ENCODE measurements at regions not wholly inside any gene's neighbourhood (a gene's known extent, or its start where the extent isn't known, plus 50 kb on each side); places are given as distances from the start of the nearest gene placed in this dataset.

DNA sequence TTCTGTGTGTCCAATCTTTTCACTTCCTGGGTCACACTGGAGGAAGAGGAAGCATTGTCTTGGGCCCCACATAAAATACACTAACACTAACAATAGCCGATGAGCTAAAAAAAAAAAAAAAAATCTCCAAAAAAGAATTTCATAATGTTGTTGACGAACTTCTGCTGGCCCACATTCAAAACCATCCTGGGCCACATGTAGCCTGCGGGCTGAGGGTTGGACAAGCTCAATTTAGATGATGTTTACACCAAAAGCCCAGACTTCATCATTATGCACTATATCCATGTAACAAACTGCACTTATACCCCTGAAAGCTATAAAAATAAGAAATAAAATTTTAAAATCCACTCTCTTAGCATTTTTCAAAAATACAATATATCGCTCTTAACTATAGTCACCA, 187.8 kb upstream of the PTBP2 start:
- no peak for DNase-seq
- no peaks in the 10 kb centered on the region for H3K36me3 ChIP-seq (ENCODE audit: low read depth)
- 60 to 74% methylated on average over 4 of the region's 4 CpGs for WGBS, 2 experiments (ENCODE audit: low coverage in 1 of 2, low lambda C conversion rate in 2 of 2, missing lambda C conversion rate in 2 of 2)
- no peak overlapping the region for H3K27ac ChIP-seq
- H4K20me1 ChIP-seq (ENCODE audit: insufficient read depth), result no peaks in the 10 kb centered on the region
- H3F3A ChIP-seq (ENCODE audit: insufficient read depth), result peaks cover 15% of the 10 kb centered on the region
- no peaks in the 10 kb centered on the region for H3K79me2 ChIP-seq (ENCODE audit: insufficient read depth)
- peaks cover 12% of the 10 kb centered on the region for H3K4me1 ChIP-seq (ENCODE audit: insufficient read depth)
- H3K9me2 ChIP-seq (ENCODE audit: insufficient read depth), result no peaks in the 10 kb centered on the region
- no peak for TF ChIP-seq EZH2 (IDR thresholded peaks at IDR 0.05; ENCODE audit: insufficient read depth, poor library complexity, severe bottlenecking)
- no peak for TF ChIP-seq EZH2phosphoT487 (IDR thresholded peaks at IDR 0.05; ENCODE audit: insufficient read depth, low read depth)
- in situ Hi-C loops (cut with MboI), result no loop called here
- H2AFZ ChIP-seq, result no peak overlapping the region
- H3K4me2 ChIP-seq (ENCODE audit: unreplicated experiment), result no peak overlapping the region
- no peaks in the 10 kb centered on the region for H3K9me3 ChIP-seq (ENCODE audit: low read depth)
- H3K27me3 ChIP-seq (replicated peaks; ENCODE audit: insufficient read depth), result no peaks in the 10 kb centered on the region
- H3K9ac ChIP-seq, result no peak overlapping the region
- no peak overlapping the region for H3K4me3 ChIP-seq

DNA sequence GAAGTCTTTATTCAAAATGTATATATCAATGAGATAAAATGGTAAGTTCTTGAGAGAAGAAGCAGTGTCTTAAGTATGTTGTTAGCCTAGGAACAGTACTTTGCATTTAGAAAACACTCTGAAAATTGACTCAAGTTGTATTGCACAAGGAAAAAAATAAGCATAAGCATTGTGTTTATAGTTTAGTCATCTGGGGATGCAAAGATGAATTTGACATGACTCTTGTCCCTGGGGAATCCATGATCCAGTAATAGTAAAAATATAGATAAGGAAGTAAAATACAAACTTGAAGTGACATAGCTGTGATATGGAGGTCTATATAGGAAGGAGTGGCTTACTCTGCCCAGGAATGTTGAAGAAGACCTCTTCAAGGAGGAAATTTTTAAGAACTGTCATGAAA, 185.0 kb upstream of the PTBP2 start:
- no peaks in the 10 kb centered on the region for H3K27me3 ChIP-seq (replicated peaks; ENCODE audit: insufficient read depth)
- H3K9ac ChIP-seq, result no peak overlapping the region
- H3K4me2 ChIP-seq (ENCODE audit: unreplicated experiment), result no peak overlapping the region
- peak; percentile 77 for DNase-seq
- no peaks in the 10 kb centered on the region for H3K9me3 ChIP-seq (ENCODE audit: low read depth)
- peaks cover 21% of the 10 kb centered on the region for H3K4me1 ChIP-seq (ENCODE audit: insufficient read depth)
- H3K9me2 ChIP-seq (ENCODE audit: insufficient read depth), result no peaks in the 10 kb centered on the region
- H3K27ac ChIP-seq, result no peak overlapping the region
- no peak overlapping the region for H2AFZ ChIP-seq
- H3K36me3 ChIP-seq (ENCODE audit: low read depth), result no peaks in the 10 kb centered on the region
- H4K20me1 ChIP-seq (ENCODE audit: insufficient read depth), result no peaks in the 10 kb centered on the region
- no peaks in the 10 kb centered on the region for H3K79me2 ChIP-seq (ENCODE audit: insufficient read depth)
- in situ Hi-C loops (cut with MboI), result no loop called here
- no peak overlapping the region for H3K4me3 ChIP-seq
- TF ChIP-seq EZH2 (IDR thresholded peaks at IDR 0.05; ENCODE audit: insufficient read depth, poor library complexity, severe bottlenecking), result no peak
- no peak for TF ChIP-seq EZH2phosphoT487 (IDR thresholded peaks at IDR 0.05; ENCODE audit: insufficient read depth, low read depth)
- H3F3A ChIP-seq (ENCODE audit: insufficient read depth), result peaks cover 24% of the 10 kb centered on the region

DNA sequence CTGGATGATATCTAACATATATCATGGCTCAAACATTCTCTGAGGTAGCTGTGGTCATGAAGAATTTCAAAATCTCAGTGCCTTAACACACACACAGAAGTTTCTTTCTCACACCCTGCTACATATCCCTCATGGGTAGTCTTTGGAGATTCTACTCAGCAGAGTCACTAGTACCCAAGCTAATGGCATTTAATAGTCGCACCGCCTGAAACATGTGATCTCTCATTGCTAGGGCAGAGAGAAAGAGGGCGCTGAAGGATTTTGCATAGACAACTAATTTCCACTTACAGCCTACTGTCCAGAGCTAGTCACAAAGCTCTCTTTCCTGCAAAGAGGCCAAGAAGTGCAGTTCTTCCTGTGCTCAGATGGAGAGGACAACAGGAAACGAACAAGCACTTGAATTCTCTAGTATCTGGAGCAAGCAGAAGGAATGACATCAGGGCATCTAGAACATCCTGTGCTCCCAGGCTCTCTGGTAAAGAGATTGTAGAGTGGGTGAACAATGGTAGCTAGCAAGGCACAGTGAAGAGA, 183.4 kb upstream of the PTBP2 start:
- Histone ChIP-seq H3K27ac (peak overlapping the region; percentile 89), H3K9me2 (ENCODE audit: insufficient read depth) (no peaks in the 10 kb centered on the region), H3K4me1 (ENCODE audit: insufficient read depth) (peaks cover 21% of the 10 kb centered on the region), H3K9me3 (ENCODE audit: low read depth) (no peaks in the 10 kb centered on the region), H3K27me3 (replicated peaks; ENCODE audit: insufficient read depth) (no peaks in the 10 kb centered on the region), H3K9ac (peak overlapping the region; percentile 72), H3K4me2 (ENCODE audit: unreplicated experiment) (peak overlapping the region; percentile 74), H2AFZ (peak overlapping the region; percentile 47), H3K36me3 (ENCODE audit: low read depth) (no peaks in the 10 kb centered on the region), H3F3A (ENCODE audit: insufficient read depth) (peaks cover 24% of the 10 kb centered on the region), H3K4me3 (peak overlapping the region; percentile 35), H3K79me2 (ENCODE audit: insufficient read depth) (no peaks in the 10 kb centered on the region), H4K20me1 (ENCODE audit: insufficient read depth) (no peaks in the 10 kb centered on the region)
- TF ChIP-seq EZH2 (IDR thresholded peaks at IDR 0.05; ENCODE audit: insufficient read depth, poor library complexity, severe bottlenecking) (no peak), EZH2phosphoT487 (IDR thresholded peaks at IDR 0.05; ENCODE audit: insufficient read depth, low read depth) (no peak)
- in situ Hi-C loops (cut with MboI), result no loop called here
- peak; percentile 80 for DNase-seq
- 18 to 21% methylated on average over 4 of the region's 4 CpGs for WGBS, 2 experiments (ENCODE audit: low coverage in 1 of 2, low lambda C conversion rate in 2 of 2, missing lambda C conversion rate in 2 of 2)

DNA sequence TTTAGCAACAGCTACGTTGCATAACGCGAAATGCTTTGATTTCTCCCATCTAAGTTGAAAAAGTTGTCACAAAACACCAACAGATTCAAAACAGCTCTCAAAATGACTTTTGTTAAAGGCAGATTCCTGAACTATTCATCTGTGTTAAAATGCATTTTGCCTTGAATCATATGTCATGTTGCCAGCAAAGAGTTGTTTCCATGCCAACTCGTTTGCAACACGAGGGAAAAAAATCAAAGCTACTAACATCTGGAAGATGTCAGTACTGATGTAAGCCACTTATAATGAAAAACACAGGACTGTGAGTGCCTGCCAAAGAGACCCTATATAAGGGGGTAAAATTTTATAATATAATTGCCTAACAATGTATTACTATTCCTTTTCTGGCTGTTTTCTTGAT, 182.7 kb upstream of the PTBP2 start:
- Histone ChIP-seq H3K27me3 (replicated peaks; ENCODE audit: insufficient read depth) (no peaks in the 10 kb centered on the region), H3K4me1 (ENCODE audit: insufficient read depth) (peaks cover 21% of the 10 kb centered on the region), H3K9ac (peak overlapping the region; percentile 72), H3F3A (ENCODE audit: insufficient read depth) (peaks cover 24% of the 10 kb centered on the region), H3K4me3 (peak overlapping the region; percentile 35), H3K27ac (peak overlapping the region; percentile 89), H3K36me3 (ENCODE audit: low read depth) (no peaks in the 10 kb centered on the region), H3K4me2 (ENCODE audit: unreplicated experiment) (peak overlapping the region; percentile 74), H3K9me3 (ENCODE audit: low read depth) (no peaks in the 10 kb centered on the region), H3K9me2 (ENCODE audit: insufficient read depth) (no peaks in the 10 kb centered on the region), H3K79me2 (ENCODE audit: insufficient read depth) (no peaks in the 10 kb centered on the region), H2AFZ (peak overlapping the region; percentile 47), H4K20me1 (ENCODE audit: insufficient read depth) (no peaks in the 10 kb centered on the region)
- WGBS, 2 experiments (ENCODE audit: low coverage in 1 of 2, low lambda C conversion rate in 2 of 2, missing lambda C conversion rate in 2 of 2), result 0 to 1% methylated on average over 5 of the region's 5 CpGs
- in situ Hi-C loops (cut with MboI), result no loop called here
- no peak for TF ChIP-seq EZH2 (IDR thresholded peaks at IDR 0.05; ENCODE audit: insufficient read depth, poor library complexity, severe bottlenecking)
- peak; percentile 66; the same call in 1 of the 2 replicates for TF ChIP-seq EZH2phosphoT487 (IDR thresholded peaks at IDR 0.05; ENCODE audit: insufficient read depth, low read depth)
- peak; percentile 94 for DNase-seq

DNA sequence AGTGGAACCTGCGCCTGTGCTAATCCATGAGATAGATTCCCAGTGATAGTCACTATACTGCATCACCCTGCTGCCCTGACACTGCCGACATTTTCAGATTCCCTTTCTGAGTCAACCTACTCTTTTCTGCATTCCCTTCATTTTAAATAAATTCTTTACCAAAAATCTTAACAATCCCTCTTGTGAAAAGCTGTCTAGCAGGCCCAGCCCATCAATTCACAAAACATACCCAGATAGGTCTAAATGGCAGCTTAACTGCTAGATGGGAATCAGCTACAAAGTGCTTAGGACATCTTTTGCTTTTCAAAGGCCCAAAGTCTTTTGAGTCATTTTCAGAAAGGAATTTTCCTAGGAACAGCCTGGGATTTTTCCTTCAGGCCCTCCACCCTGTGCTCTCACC, 180.1 kb upstream of the PTBP2 start:
- Histone ChIP-seq H3K27ac (no peak overlapping the region), H3K4me1 (ENCODE audit: insufficient read depth) (peaks cover 21% of the 10 kb centered on the region), H3K27me3 (replicated peaks; ENCODE audit: insufficient read depth) (no peaks in the 10 kb centered on the region), H3K4me2 (ENCODE audit: unreplicated experiment) (no peak overlapping the region), H3F3A (ENCODE audit: insufficient read depth) (peaks cover 24% of the 10 kb centered on the region), H3K4me3 (no peak overlapping the region), H4K20me1 (ENCODE audit: insufficient read depth) (no peaks in the 10 kb centered on the region), H3K9me3 (ENCODE audit: low read depth) (no peaks in the 10 kb centered on the region), H3K79me2 (ENCODE audit: insufficient read depth) (no peaks in the 10 kb centered on the region), H3K9ac (no peak overlapping the region), H2AFZ (no peak overlapping the region), H3K36me3 (ENCODE audit: low read depth) (no peaks in the 10 kb centered on the region), H3K9me2 (ENCODE audit: insufficient read depth) (no peaks in the 10 kb centered on the region)
- TF ChIP-seq EZH2phosphoT487 (IDR thresholded peaks at IDR 0.05; ENCODE audit: insufficient read depth, low read depth) (no peak), EZH2 (IDR thresholded peaks at IDR 0.05; ENCODE audit: insufficient read depth, poor library complexity, severe bottlenecking) (no peak)
- in situ Hi-C loops (cut with MboI), result no loop called here
- no peak for DNase-seq
- WGBS, 2 experiments (ENCODE audit: low coverage in 1 of 2, low lambda C conversion rate in 2 of 2, missing lambda C conversion rate in 2 of 2), result 63 to 69% methylated on average over 2 of the region's 2 CpGs
